ENCODE measurements at regions not wholly inside any gene's neighbourhood (a gene's known extent, or its start where the extent isn't known, plus 50 kb on each side); places are given as distances from the start of the nearest gene placed in this dataset.
"Not testable (repeated sequence)": the region's sequence is repeated elsewhere in the genome, so short reads cannot be mapped to it uniquely, and the experiment has no call there.

DNA sequence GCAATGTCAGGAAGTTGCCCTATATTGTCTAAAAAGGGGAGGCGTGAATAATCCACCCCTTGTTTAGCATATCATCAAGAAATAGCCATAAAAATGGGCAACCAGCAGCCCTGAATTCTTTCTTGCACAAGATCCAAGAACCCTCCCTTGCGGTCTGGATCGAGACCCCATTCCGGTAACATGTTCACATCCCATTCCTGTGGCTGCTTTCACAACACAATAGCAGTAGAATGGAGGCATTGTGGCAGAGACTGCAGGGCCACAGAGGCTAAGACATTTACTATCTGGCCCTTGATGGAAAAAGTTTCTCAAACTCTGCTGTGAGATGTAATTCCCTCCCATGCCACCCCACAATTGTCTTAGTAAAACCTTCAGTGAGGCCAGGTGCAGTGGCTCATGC lies 73.2 kb downstream of the RMI2 start:
- H3K4me1 ChIP-seq (ENCODE audit: control insufficient read depth in 4 of 4, insufficient read depth in 4 of 4, low read length in 3 of 4): no peaks in the 10 kb centered on the region
- H3K9ac ChIP-seq (ENCODE audit: low read depth in 1 of 2, low read length in 2 of 2): no peak overlapping the region
- 96% methylated on average over 4 of the region's 4 CpGs for WGBS
- no peak for TF ChIP-seq ZBTB33 (IDR thresholded peaks at IDR 0.05)
- TF ChIP-seq YY1 (IDR thresholded peaks at IDR 0.05): no peak
- TF ChIP-seq NR2F2 (IDR thresholded peaks at IDR 0.05): no peak
- TF ChIP-seq ATF3 (IDR thresholded peaks at IDR 0.05): no peak
- no peak for TF ChIP-seq FOXA1 (IDR thresholded peaks at IDR 0.05)
- TF ChIP-seq, protein P1, sequence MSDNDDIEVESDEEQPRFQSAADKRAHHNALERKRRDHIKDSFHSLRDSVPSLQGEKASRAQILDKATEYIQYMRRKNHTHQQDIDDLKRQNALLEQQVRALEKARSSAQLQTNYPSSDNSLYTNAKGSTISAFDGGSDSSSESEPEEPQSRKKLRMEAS (IDR thresholded peaks at IDR 0.05): no peak
- TF ChIP-seq RXRA (IDR thresholded peaks at IDR 0.05): no peak
- TF ChIP-seq SP1 (IDR thresholded peaks at IDR 0.05): no peak
- no peak for TF ChIP-seq RAD21 (IDR thresholded peaks at IDR 0.05)
- TF ChIP-seq HNF4G (IDR thresholded peaks at IDR 0.05): no peak
- TF ChIP-seq GABPA (IDR thresholded peaks at IDR 0.05 in 1 of 2, conservative IDR thresholded peaks at IDR 0.05 in 1 of 2): no peak
- no peak for TF ChIP-seq FOXA2 (IDR thresholded peaks at IDR 0.05)
- no peak for TF ChIP-seq HNF4A (conservative IDR thresholded peaks at IDR 0.05)
- TF ChIP-seq, protein P2, sequence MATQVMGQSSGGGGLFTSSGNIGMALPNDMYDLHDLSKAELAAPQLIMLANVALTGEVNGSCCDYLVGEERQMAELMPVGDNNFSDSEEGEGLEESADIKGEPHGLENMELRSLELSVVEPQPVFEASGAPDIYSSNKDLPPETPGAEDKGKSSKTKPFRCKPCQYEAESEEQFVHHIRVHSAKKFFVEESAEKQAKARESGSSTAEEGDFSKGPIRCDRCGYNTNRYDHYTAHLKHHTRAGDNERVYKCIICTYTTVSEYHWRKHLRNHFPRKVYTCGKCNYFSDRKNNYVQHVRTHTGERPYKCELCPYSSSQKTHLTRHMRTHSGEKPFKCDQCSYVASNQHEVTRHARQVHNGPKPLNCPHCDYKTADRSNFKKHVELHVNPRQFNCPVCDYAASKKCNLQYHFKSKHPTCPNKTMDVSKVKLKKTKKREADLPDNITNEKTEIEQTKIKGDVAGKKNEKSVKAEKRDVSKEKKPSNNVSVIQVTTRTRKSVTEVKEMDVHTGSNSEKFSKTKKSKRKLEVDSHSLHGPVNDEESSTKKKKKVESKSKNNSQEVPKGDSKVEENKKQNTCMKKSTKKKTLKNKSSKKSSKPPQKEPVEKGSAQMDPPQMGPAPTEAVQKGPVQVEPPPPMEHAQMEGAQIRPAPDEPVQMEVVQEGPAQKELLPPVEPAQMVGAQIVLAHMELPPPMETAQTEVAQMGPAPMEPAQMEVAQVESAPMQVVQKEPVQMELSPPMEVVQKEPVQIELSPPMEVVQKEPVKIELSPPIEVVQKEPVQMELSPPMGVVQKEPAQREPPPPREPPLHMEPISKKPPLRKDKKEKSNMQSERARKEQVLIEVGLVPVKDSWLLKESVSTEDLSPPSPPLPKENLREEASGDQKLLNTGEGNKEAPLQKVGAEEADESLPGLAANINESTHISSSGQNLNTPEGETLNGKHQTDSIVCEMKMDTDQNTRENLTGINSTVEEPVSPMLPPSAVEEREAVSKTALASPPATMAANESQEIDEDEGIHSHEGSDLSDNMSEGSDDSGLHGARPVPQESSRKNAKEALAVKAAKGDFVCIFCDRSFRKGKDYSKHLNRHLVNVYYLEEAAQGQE (IDR thresholded peaks at IDR 0.05): no peak
- H3K27me3 ChIP-seq (ENCODE audit: control insufficient read depth in 4 of 4, insufficient read depth in 4 of 4, low read length in 3 of 4): no peaks in the 10 kb centered on the region
- H3K36me3 ChIP-seq (ENCODE audit: control insufficient read depth in 4 of 4, insufficient read depth in 3 of 4, low read depth in 1 of 4, low read length in 3 of 4): no peaks in the 10 kb centered on the region
- no peaks in the 10 kb centered on the region for H3K9me3 ChIP-seq (ENCODE audit: control insufficient read depth in 4 of 4, low read length in 3 of 4)
- DNase-seq (ENCODE audit: low spot score): no peak
- H3K4me3 ChIP-seq (ENCODE audit: low read depth in 1 of 3, low read length in 3 of 3): no peak overlapping the region
- no peak overlapping the region for H3K27ac ChIP-seq (ENCODE audit: low read depth in 1 of 2, low read length in 2 of 2)

- H3K27ac ChIP-seq (ENCODE audit: low read depth in 1 of 2, low read length in 2 of 2); H3K27me3 ChIP-seq (ENCODE audit: control insufficient read depth in 4 of 4, insufficient read depth in 4 of 4, low read length in 3 of 4); DNase-seq (ENCODE audit: low spot score); H3K4me1 ChIP-seq (ENCODE audit: control insufficient read depth in 4 of 4, insufficient read depth in 4 of 4, low read length in 3 of 4); H3K36me3 ChIP-seq (ENCODE audit: control insufficient read depth in 4 of 4, insufficient read depth in 3 of 4, low read depth in 1 of 4, low read length in 3 of 4); H3K9me3 ChIP-seq (ENCODE audit: control insufficient read depth in 4 of 4, low read length in 3 of 4); H3K4me3 ChIP-seq (ENCODE audit: low read depth in 1 of 3, low read length in 3 of 3); H3K9ac ChIP-seq (ENCODE audit: low read depth in 1 of 2, low read length in 2 of 2): not testable (repeated sequence)
- WGBS: 95% methylated on average over 4 of the region's 4 CpGs
Observed at GRCh38 chr16:11420067-11420466, 74.8 kb downstream of the RMI2 start.

DNA sequence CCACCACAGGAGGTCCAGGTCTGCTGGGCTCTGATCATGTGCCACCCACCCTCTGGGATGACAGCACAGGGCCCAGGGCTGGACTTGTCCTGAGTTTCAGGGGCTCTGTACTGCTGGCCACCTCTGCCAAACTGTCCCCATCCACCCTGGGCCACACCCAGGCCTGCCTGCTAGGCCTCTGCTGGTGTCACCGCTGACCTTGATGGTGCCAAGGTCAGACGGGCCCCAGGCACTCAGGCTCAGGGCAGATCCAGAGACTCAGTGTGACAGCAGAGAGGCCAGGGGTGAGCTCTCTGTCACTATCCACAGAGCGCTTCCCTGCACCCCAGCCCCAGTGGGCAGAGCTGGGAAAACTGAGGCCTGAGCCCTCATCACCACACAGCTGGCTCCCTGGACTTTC lies 75.6 kb downstream of the RMI2 start:
- Histone ChIP-seq H3K4me3 (ENCODE audit: low read depth in 1 of 3, low read length in 3 of 3) (no peak overlapping the region), H3K27me3 (ENCODE audit: control insufficient read depth in 4 of 4, insufficient read depth in 4 of 4, low read length in 3 of 4) (no peaks in the 10 kb centered on the region), H3K9ac (ENCODE audit: low read depth in 1 of 2, low read length in 2 of 2) (no peak overlapping the region), H3K36me3 (ENCODE audit: control insufficient read depth in 4 of 4, insufficient read depth in 3 of 4, low read depth in 1 of 4, low read length in 3 of 4) (no peaks in the 10 kb centered on the region), H3K4me1 (ENCODE audit: control insufficient read depth in 4 of 4, insufficient read depth in 4 of 4, low read length in 3 of 4) (no peaks in the 10 kb centered on the region), H3K27ac (ENCODE audit: low read depth in 1 of 2, low read length in 2 of 2) (no peak overlapping the region), H3K9me3 (ENCODE audit: control insufficient read depth in 4 of 4, low read length in 3 of 4) (no peaks in the 10 kb centered on the region)
- WGBS: 95% methylated on average over 3 of the region's 3 CpGs
- TF ChIP-seq ATF3 (IDR thresholded peaks at IDR 0.05): no peak
- TF ChIP-seq HNF4G (IDR thresholded peaks at IDR 0.05): no peak
- TF ChIP-seq EGR1 (IDR thresholded peaks at IDR 0.05; ENCODE audit: low read depth in 2 of 2): no peak
- no peak for TF ChIP-seq FOXA2 (IDR thresholded peaks at IDR 0.05)
- TF ChIP-seq SP1 (IDR thresholded peaks at IDR 0.05): no peak
- TF ChIP-seq YY1 (IDR thresholded peaks at IDR 0.05): no peak
- no peak for TF ChIP-seq TAF1 (conservative IDR thresholded peaks at IDR 0.05)
- TF ChIP-seq HNF4A (conservative IDR thresholded peaks at IDR 0.05): no peak
- TF ChIP-seq FOXA1 (IDR thresholded peaks at IDR 0.05): no peak
- TF ChIP-seq RXRA (IDR thresholded peaks at IDR 0.05): no peak
- TF ChIP-seq GABPA (IDR thresholded peaks at IDR 0.05 in 1 of 2, conservative IDR thresholded peaks at IDR 0.05 in 1 of 2): no peak
- TF ChIP-seq, protein P1 (IDR thresholded peaks at IDR 0.05): no peak
- TF ChIP-seq ZBTB33 (IDR thresholded peaks at IDR 0.05): no peak
- DNase-seq (ENCODE audit: low spot score): no peak

Measured in liver (tissue), 7 donors.